ENCODE measurements at regions not wholly inside any gene's neighbourhood (a gene's known extent, or its start where the extent isn't known, plus 50 kb on each side); places are given as distances from the start of the nearest gene placed in this dataset.

- TF ChIP-seq CTCF (IDR thresholded peaks at IDR 0.05), result no peak
- no peak for TF ChIP-seq POLR2A (IDR thresholded peaks at IDR 0.05)
Measured at GRCh38 chr18:46214435-46214834, 110.2 kb downstream of the HAUS1 start.
